Spleen (tissue), 11 donors: ENCODE measurements at regions not wholly inside any gene's neighbourhood (a gene's known extent, or its start where the extent isn't known, plus 50 kb on each side); places are given as distances from the start of the nearest gene placed in this dataset.
"Not testable (repeated sequence)": the region's sequence is repeated elsewhere in the genome, so short reads cannot be mapped to it uniquely, and the experiment has no call there.

Experiments
- DNase-seq: peaks from one replicate; pipeline ENCODE4 v3.0.0-alpha.2; 2020
- H3K27ac ChIP-seq, 8 donors: fragments of 200-600 bp; sonication (generic) in 7 of 8; 1 replicate in 4 of 8; 2 replicates in 4 of 8; pipeline versions ENCODE4 v1.5.0 to v1.8.0; 2016 to 2021; ENCODE audit warnings: inconsistent platforms in 4 of 8, mild to moderate bottlenecking in 4 of 8, moderate library complexity in 1 of 8
- H3K27me3 ChIP-seq, 7 donors: fragments of 200-600 bp; sonication (generic) in 6 of 7; replicated peaks in 1 of 7; 1 replicate in 4 of 7; 2 replicates in 3 of 7; pipeline versions ENCODE4 v1.5.0 to v1.8.0; 2016 to 2021; ENCODE audit warnings: inconsistent platforms in 3 of 7, mild to moderate bottlenecking in 1 of 7
- H3K36me3 ChIP-seq, 6 donors: fragments of 200-600 bp; sonication (generic) in 5 of 6; 1 replicate in 4 of 6; 2 replicates in 2 of 6; pipeline versions ENCODE4 v1.5.0 to v1.8.0; 2016 to 2021; ENCODE audit warnings: inconsistent platforms in 2 of 6
- H3K4me1 ChIP-seq, 6 donors: fragments of 200-600 bp; sonication (generic) in 5 of 6; 1 replicate in 3 of 6; 2 replicates in 3 of 6; pipeline versions ENCODE4 v1.5.0 to v1.8.0; 2016 to 2021; ENCODE audit warnings: inconsistent platforms in 3 of 6
- H3K4me3 ChIP-seq, 8 donors: fragments of 200-600 bp; sonication (generic) in 7 of 8; 1 replicate in 4 of 8; 2 replicates in 4 of 8; pipeline versions ENCODE4 v1.5.0 to v1.8.0; 2016 to 2021; ENCODE audit warnings: inconsistent platforms in 4 of 8, mild to moderate bottlenecking in 4 of 8, moderate library complexity in 2 of 8
- H3K9me3 ChIP-seq, 8 donors: fragments of 200-600 bp; sonication (generic) in 7 of 8; 1 replicate in 4 of 8; 2 replicates in 4 of 8; pipeline versions ENCODE4 v1.5.0 to v1.8.0; 2016 to 2021; ENCODE audit warnings: inconsistent platforms in 4 of 8
- CTCF ChIP-seq, 11 experiments: fragments of 200-600 bp in 7 of 11; fragments of 450-650 bp in 4 of 11; sonication (generic) in 4 of 11; IDR thresholded peaks in 8 of 11; conservative IDR thresholded peaks in 3 of 11; 1 replicate in 7 of 11; 2 replicates in 4 of 11; pipeline versions ENCODE4 v1.4.0 to v1.8.0; 2016 to 2021; ENCODE audit warnings: antibody characterized with exemption in 11 of 11, inconsistent platforms in 4 of 11, mild to moderate bottlenecking in 1 of 11
- POLR2A ChIP-seq, 3 donors: fragments of 450-650 bp; IDR thresholded peaks; one replicate each; pipeline ENCODE4 v1.5.1; 2017; ENCODE audit warnings: antibody characterized with exemption in 3 of 3, mild to moderate bottlenecking in 1 of 3
- POLR2AphosphoS5 ChIP-seq, 3 donors: sonication (generic); formaldehyde crosslinking; IDR thresholded peaks; one replicate each; pipeline ENCODE4 v1.5.1; 2017; ENCODE audit warnings: antibody characterized with exemption in 3 of 3
- WGBS, 5 donors: extraction: QIAGEN DNeasy Blood & Tissue Kit in 3 of 5; methylation state at CpG; one replicate each; pipeline versions ENCODE4 v1.1.5 to v1.1.7; 2013 to 2018; 5-methylcytosine and 5-hydroxymethylcytosine counted together
- intact Hi-C: fragments of 100-400 bp; cut with DNase I; formaldehyde crosslinking; loops from one replicate; pipeline ENCODE4 v1.15.0; 2023; ENCODE audit warnings: low total_unique reads
- donor health status: healthy with polysubstance abuse.
- donor health status: DM: no; HTN: no; CAD: no; lungs with moderate emphysema.
- donor health status: DM: no; HTN: no; CAD: no.
- donor health status: Bipolar disorder and iron deficiency.
- donor health status: healthy.
- donor health status: DM: no; HTN: no; CAD: no.
- donor health status: DM: yes; HTN: yes; CAD: no.

- DNase-seq, result no peak
- H3K27me3 ChIP-seq, result no peaks in the 10 kb centered on the region
- H3K4me1 ChIP-seq, result no peaks in the 10 kb centered on the region
- H3K9me3 ChIP-seq, result peaks cover 0 to 8% (median 0%) of the 10 kb centered on the region in 8 donors
- intact Hi-C loops, result no loop called here
- no peaks in the 10 kb centered on the region for H3K36me3 ChIP-seq
- TF ChIP-seq CTCF (IDR thresholded peaks at IDR 0.05 in 8 of 11, conservative IDR thresholded peaks at IDR 0.05 in 3 of 11), result no peak
- no peak for TF ChIP-seq POLR2A (IDR thresholded peaks at IDR 0.05)
- no peak for TF ChIP-seq POLR2AphosphoS5 (IDR thresholded peaks at IDR 0.05)
- WGBS, 5 donors, result 95 to 98% (median 96%) methylated on average over 17 of the region's 17 CpGs
- H3K4me3 ChIP-seq, result no peak overlapping the region
- no peak overlapping the region for H3K27ac ChIP-seq
These were observed 120.7 kb upstream of the FAN1 start for GRCh38 chr15:30783019-30783418.

- Histone ChIP-seq H3K4me1 (no peaks in the 10 kb centered on the region), H3K9me3 (no peaks in the 10 kb centered on the region), H3K27me3 (peaks cover 0 to 14% (median 0%) of the 10 kb centered on the region in 7 donors), H3K4me3 (no peak overlapping the region), H3K27ac (no peak overlapping the region), H3K36me3 (no peaks in the 10 kb centered on the region)
- TF ChIP-seq POLR2AphosphoS5 (IDR thresholded peaks at IDR 0.05) (no peak), CTCF (IDR thresholded peaks at IDR 0.05 in 8 of 11, conservative IDR thresholded peaks at IDR 0.05 in 3 of 11) (no peak), POLR2A (IDR thresholded peaks at IDR 0.05) (no peak)
- intact Hi-C loops, result no loop called here
- DNase-seq, result no peak
These were observed 115.1 kb upstream of the FAN1 start for GRCh38 chr15:30788595-30788994.

GRCh38 chr15:30791239-30792175, 112.2 kb upstream of the FAN1 start:
- Histone ChIP-seq H3K27ac (no peak overlapping the region), H3K36me3 (no peaks in the 10 kb centered on the region), H3K4me1 (no peaks in the 10 kb centered on the region), H3K27me3 (peaks cover 0 to 14% (median 0%) of the 10 kb centered on the region in 7 donors), H3K4me3 (no peak overlapping the region), H3K9me3 (no peaks in the 10 kb centered on the region)
- intact Hi-C loops, result no loop called here
- no peak for DNase-seq
- 87 to 94% (median 93%) methylated on average over 18 of the region's 18 CpGs for WGBS, 5 donors
- TF ChIP-seq CTCF (IDR thresholded peaks at IDR 0.05 in 8 of 11, conservative IDR thresholded peaks at IDR 0.05 in 3 of 11), result no peak
- no peak for TF ChIP-seq POLR2A (IDR thresholded peaks at IDR 0.05)
- no peak for TF ChIP-seq POLR2AphosphoS5 (IDR thresholded peaks at IDR 0.05)

GRCh38 chr15:30792843-30793242, 110.9 kb upstream of the FAN1 start:
- intact Hi-C loops, DNase-seq, H3K9me3 ChIP-seq, H3K4me3 ChIP-seq, H3K36me3 ChIP-seq, H3K27ac ChIP-seq, H3K4me1 ChIP-seq: not testable (repeated sequence)
- WGBS, 5 donors, result 38 to 49% (median 44%) methylated on average over 3 of the region's 3 CpGs
- peaks cover 0 to 14% (median 0%) of the 10 kb centered on the region in 7 donors for H3K27me3 ChIP-seq
